Hepatocyte (in vitro differentiated cells): ENCODE measurements at regions not wholly inside any gene's neighbourhood (a gene's known extent, or its start where the extent isn't known, plus 50 kb on each side); places are given as distances from the start of the nearest gene placed in this dataset.

Experiments used
- CTCF ChIP-seq: fragments of 200-600 bp; sonication (generic); IDR thresholded peaks from 2 replicates; pipeline ENCODE4 v1.5.1; 2016; ENCODE audit warnings: antibody characterized with exemption, mild to moderate bottlenecking; ENCODE audit not compliant: poor library complexity
- EZH2 ChIP-seq: fragments of 200-600 bp; sonication (generic); IDR thresholded peaks from 2 replicates; pipeline ENCODE4 v1.6.1; 2016; ENCODE audit warnings: antibody characterized with exemption, mild to moderate bottlenecking, borderline replicate concordance
- EZH2phosphoT487 ChIP-seq: fragments of 200-600 bp; sonication (generic); IDR thresholded peaks from one replicate; pipeline ENCODE4 v1.6.1; 2018; ENCODE audit warnings: antibody characterized with exemption, mild to moderate bottlenecking, low read depth, moderate library complexity; ENCODE audit not compliant: unreplicated experiment, severe bottlenecking

GRCh38 chr3:189042832-189043231, 128.9 kb upstream of the TPRG1 start:
- no peak for TF ChIP-seq CTCF
- TF ChIP-seq EZH2 = no peak
- no peak for TF ChIP-seq EZH2phosphoT487
